SU-DHL-6 (cell line): ENCODE measurements at regions not wholly inside any gene's neighbourhood (a gene's known extent, or its start where the extent isn't known, plus 50 kb on each side); places are given as distances from the start of the nearest gene placed in this dataset.

Experiments used
- H2AFZ ChIP-seq: fragments of 200-600 bp; sonication (generic); 2 replicates; pipeline ENCODE4 v1.6.1; 2014; ENCODE audit warnings: low read depth, mild to moderate bottlenecking, moderate library complexity, mixed read lengths, antibody characterized with exemption, low read length; ENCODE audit not compliant: severe bottlenecking
- H3F3A ChIP-seq: fragments of 200-600 bp; shearing (Covaris generic); 2 replicates; pipeline ENCODE4 v1.6.0; 2016; ENCODE audit warnings: antibody characterized with exemption, mild to moderate bottlenecking; ENCODE audit not compliant: insufficient read depth
- H3K27ac ChIP-seq: fragments of 200-600 bp; sonication (generic); 2 replicates; pipeline ENCODE4 v1.5.1; 2016; ENCODE audit warnings: low read depth, mild to moderate bottlenecking, low read length, moderate library complexity, mixed read lengths
- H3K27me3 ChIP-seq: fragments of 200-600 bp; sonication (generic), shearing (Covaris generic); 2 replicates; pipeline ENCODE4 v1.6.0; 2014; ENCODE audit warnings: mild to moderate bottlenecking, low read length
- H3K36me3 ChIP-seq: fragments of 200-600 bp; sonication (generic); 2 replicates; pipeline ENCODE4 v1.6.1; 2014; ENCODE audit warnings: mild to moderate bottlenecking, low read length, mixed read lengths
- H3K4me2 ChIP-seq: fragments of 300-600, 200-600 bp; shearing (Covaris generic), sonication (generic); 2 replicates; pipeline ENCODE4 v1.6.0; 2014; ENCODE audit warnings: low read length, low read depth, mild to moderate bottlenecking; ENCODE audit not compliant: poor library complexity, severe bottlenecking
- H3K4me3 ChIP-seq: fragments of 200-600 bp; sonication (generic); 2 replicates; pipeline ENCODE4 v1.5.1; 2014; ENCODE audit warnings: antibody characterized with exemption, low read length, mild to moderate bottlenecking, mixed read lengths; ENCODE audit not compliant: insufficient read depth, poor library complexity, severe bottlenecking
- H3K79me2 ChIP-seq: fragments of 200-600 bp; sonication (generic); 2 replicates; pipeline ENCODE4 v1.6.1; 2014; ENCODE audit warnings: mild to moderate bottlenecking, low read length, moderate library complexity; ENCODE audit not compliant: insufficient read depth
- H3K9ac ChIP-seq: fragments of 200-600 bp; sonication (generic); 2 replicates; pipeline ENCODE4 v1.7.0; 2014; ENCODE audit warnings: mild to moderate bottlenecking, low read length
- H3K9me2 ChIP-seq: fragments of 200-600 bp; sonication (generic); replicated peaks from 2 replicates; pipeline ENCODE4 v1.6.1; 2014; ENCODE audit warnings: low read length; ENCODE audit not compliant: insufficient read depth
- H3K9me3 ChIP-seq: fragments of 200-600 bp; sonication (generic); 2 replicates; pipeline ENCODE4 v1.6.1; 2014; ENCODE audit warnings: low read length, mixed read lengths; ENCODE audit not compliant: insufficient read depth
- H4K20me1 ChIP-seq: fragments of 200-600 bp; sonication (generic); 2 replicates; pipeline ENCODE4 v1.6.1; 2014; ENCODE audit warnings: low read depth, mild to moderate bottlenecking, antibody characterized with exemption, low read length, moderate library complexity, mixed read lengths
- EZH2phosphoT487 ChIP-seq: fragments of 200-600 bp; sonication (generic), shearing (Covaris generic); conservative IDR thresholded peaks from 2 replicates; pipeline ENCODE4 v1.6.1; 2018; ENCODE audit warnings: mild to moderate bottlenecking, antibody characterized with exemption, low read length, moderate library complexity, mixed read lengths
- TF ChIP-seq, protein P1 (sequence below): fragments of 200-600 bp; sonication (generic); IDR thresholded peaks from one replicate; pipeline ENCODE4 v1.5.1; 2017; ENCODE audit warnings: antibody characterized with exemption, mild to moderate bottlenecking, low read length, moderate library complexity; ENCODE audit not compliant: insufficient read depth, poor library complexity, severe bottlenecking

GRCh38 chr7:25594728-25595127, 366.4 kb upstream of the NPVF start:
- Histone ChIP-seq H3K4me2 (no peak overlapping the region), H3K27me3 (no peaks in the 10 kb centered on the region), H3K9ac (no peak overlapping the region), H3K36me3 (no peaks in the 10 kb centered on the region), H3K9me2 (no peaks in the 10 kb centered on the region), H3F3A (no peaks in the 10 kb centered on the region), H3K4me3 (no peak overlapping the region), H3K79me2 (no peaks in the 10 kb centered on the region), H2AFZ (no peak overlapping the region), H3K9me3 (no peaks in the 10 kb centered on the region), H4K20me1 (no peaks in the 10 kb centered on the region), H3K27ac (no peak overlapping the region)
- TF ChIP-seq, protein P1, sequence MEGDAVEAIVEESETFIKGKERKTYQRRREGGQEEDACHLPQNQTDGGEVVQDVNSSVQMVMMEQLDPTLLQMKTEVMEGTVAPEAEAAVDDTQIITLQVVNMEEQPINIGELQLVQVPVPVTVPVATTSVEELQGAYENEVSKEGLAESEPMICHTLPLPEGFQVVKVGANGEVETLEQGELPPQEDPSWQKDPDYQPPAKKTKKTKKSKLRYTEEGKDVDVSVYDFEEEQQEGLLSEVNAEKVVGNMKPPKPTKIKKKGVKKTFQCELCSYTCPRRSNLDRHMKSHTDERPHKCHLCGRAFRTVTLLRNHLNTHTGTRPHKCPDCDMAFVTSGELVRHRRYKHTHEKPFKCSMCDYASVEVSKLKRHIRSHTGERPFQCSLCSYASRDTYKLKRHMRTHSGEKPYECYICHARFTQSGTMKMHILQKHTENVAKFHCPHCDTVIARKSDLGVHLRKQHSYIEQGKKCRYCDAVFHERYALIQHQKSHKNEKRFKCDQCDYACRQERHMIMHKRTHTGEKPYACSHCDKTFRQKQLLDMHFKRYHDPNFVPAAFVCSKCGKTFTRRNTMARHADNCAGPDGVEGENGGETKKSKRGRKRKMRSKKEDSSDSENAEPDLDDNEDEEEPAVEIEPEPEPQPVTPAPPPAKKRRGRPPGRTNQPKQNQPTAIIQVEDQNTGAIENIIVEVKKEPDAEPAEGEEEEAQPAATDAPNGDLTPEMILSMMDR, result no peak
- no peak for TF ChIP-seq EZH2phosphoT487

- H3K9me2 ChIP-seq, result no peaks in the 10 kb centered on the region
- no peak overlapping the region for H3K27ac ChIP-seq
- no peaks in the 10 kb centered on the region for H4K20me1 ChIP-seq
- H3F3A ChIP-seq, result no peaks in the 10 kb centered on the region
- H3K79me2 ChIP-seq, result no peaks in the 10 kb centered on the region
- H3K36me3 ChIP-seq, result no peaks in the 10 kb centered on the region
- H3K4me2 ChIP-seq, result no peak overlapping the region
- H3K9ac ChIP-seq, result no peak overlapping the region
- H3K9me3 ChIP-seq, result no peaks in the 10 kb centered on the region
- H2AFZ ChIP-seq, result no peak overlapping the region
- no peak overlapping the region for H3K4me3 ChIP-seq
- no peak for TF ChIP-seq EZH2phosphoT487
- TF ChIP-seq, protein P1, result no peak
- no peaks in the 10 kb centered on the region for H3K27me3 ChIP-seq
Observed at GRCh38 chr7:25595996-25596395, 367.7 kb upstream of the NPVF start.

DNA sequence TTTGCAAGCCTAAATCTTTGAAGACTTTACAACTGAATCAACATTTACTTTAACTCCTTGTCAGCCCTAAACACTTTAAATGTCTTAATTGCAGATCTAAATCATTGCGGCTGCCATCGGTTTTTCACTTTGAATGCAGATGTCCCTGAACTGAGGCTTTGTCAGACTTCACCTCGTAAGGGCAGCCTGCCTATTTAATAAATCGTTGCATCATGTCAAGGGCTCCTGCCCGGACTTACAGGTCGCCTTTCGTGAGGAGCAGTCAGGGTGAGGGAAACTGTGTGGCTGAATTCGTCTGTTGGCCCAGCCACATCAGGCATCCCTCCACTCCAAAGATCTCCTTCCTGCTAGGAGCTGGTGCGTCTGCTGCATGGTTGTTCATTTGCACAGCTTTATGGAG, 368.2 kb upstream of the NPVF start:
- Histone ChIP-seq H4K20me1 (no peaks in the 10 kb centered on the region), H3K27me3 (no peaks in the 10 kb centered on the region), H3K36me3 (no peaks in the 10 kb centered on the region), H3F3A (no peaks in the 10 kb centered on the region), H3K4me2 (no peak overlapping the region), H3K79me2 (no peaks in the 10 kb centered on the region), H3K4me3 (no peak overlapping the region), H3K9me2 (peaks cover 4% of the 10 kb centered on the region; the same call in 1 of the 2 replicates), H3K27ac (no peak overlapping the region), H2AFZ (no peak overlapping the region), H3K9me3 (no peaks in the 10 kb centered on the region), H3K9ac (no peak overlapping the region)
- TF ChIP-seq, protein P1, result no peak
- no peak for TF ChIP-seq EZH2phosphoT487
